ENCODE measurements at regions not wholly inside any gene's neighbourhood (a gene's known extent, or its start where the extent isn't known, plus 50 kb on each side); places are given as distances from the start of the nearest gene placed in this dataset.

DNA sequence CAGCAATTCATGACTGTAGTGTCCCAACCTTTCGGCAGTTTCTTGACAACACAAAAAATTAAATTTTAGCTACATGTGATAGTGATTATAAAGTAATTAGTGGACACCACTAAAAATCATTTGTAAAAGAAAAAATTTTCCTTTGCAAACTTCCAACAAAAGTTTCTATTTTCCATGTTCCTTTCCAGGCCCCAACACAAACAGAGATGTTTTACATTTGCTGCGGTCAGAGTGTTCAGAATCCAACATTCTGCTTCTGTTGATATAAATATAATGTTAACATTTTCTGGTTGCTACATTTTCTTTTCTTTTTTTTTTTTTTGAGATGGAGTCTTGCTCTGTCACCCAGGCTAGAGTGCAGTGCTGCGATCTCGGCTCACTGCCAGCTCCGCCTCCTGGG, 54.9 kb upstream of the WLS start:
- no peak for DNase-seq (ENCODE audit: extremely low read depth, low read depth)
- TF ChIP-seq CTCF (IDR thresholded peaks at IDR 0.05; ENCODE audit: low read depth, low read length, missing control alignments), result no peak
- H3K4me3 ChIP-seq (replicated peaks; ENCODE audit: low read depth, low read length), result no peak overlapping the region

DNA sequence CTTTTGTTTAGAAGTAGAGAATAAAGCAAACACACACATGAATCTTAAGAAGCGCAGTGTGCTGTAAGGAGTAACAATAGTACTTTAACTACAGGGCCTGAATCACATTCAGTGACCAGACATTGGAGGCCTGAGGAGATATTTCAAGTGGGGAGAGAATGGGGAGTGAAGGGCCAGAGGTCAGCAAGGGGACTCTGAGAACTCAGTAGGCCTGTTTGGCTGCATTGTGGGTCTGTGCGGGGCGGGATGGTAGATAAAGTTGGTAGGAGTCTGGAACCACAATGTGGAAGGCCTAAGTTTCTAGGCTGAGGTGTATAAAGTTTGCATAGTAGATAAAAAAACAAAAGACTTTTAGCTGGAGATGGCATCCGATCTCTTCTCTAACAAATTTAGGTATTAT, 52.7 kb upstream of the WLS start:
- no peak for TF ChIP-seq CTCF (IDR thresholded peaks at IDR 0.05; ENCODE audit: low read depth, low read length, missing control alignments)
- no peak overlapping the region for H3K4me3 ChIP-seq (replicated peaks; ENCODE audit: low read depth, low read length)
- DNase-seq (ENCODE audit: extremely low read depth, low read depth), result no peak

GRCh38 chr1:68281946-68282615, 49.8 kb upstream of the WLS start:
- TF ChIP-seq CTCF (IDR thresholded peaks at IDR 0.05; ENCODE audit: low read depth, low read length, missing control alignments), result no peak
- no peak for DNase-seq (ENCODE audit: extremely low read depth, low read depth)
- H3K4me3 ChIP-seq (replicated peaks; ENCODE audit: low read depth, low read length), result no peak overlapping the region

Measured in HFF-Myc (cell line).